ENCODE measurements at regions not wholly inside any gene's neighbourhood (a gene's known extent, or its start where the extent isn't known, plus 50 kb on each side); places are given as distances from the start of the nearest gene placed in this dataset.

- DNase-seq, result no peak
Measured at GRCh38 chr5:167961731-167962130, 329.7 kb upstream of the WWC1 start.

- no peak for DNase-seq
Measured at GRCh38 chr5:167964529-167964928, 326.9 kb upstream of the WWC1 start.

GRCh38 chr5:167965710-167966109, 325.7 kb upstream of the WWC1 start:
- DNase-seq, result no peak

GRCh38 chr5:167966979-167967378, 324.5 kb upstream of the WWC1 start:
- no peak for DNase-seq

GRCh38 chr5:167967494-167968177, 323.8 kb upstream of the WWC1 start:
- no peak for DNase-seq

GRCh38 chr5:167968837-167969236, 322.6 kb upstream of the WWC1 start:
- no peak for DNase-seq

- DNase-seq, result no peak
Measured at GRCh38 chr5:167969998-167970397, 321.4 kb upstream of the WWC1 start.

- no peak for DNase-seq
Measured at GRCh38 chr5:167971706-167972105, 319.7 kb upstream of the WWC1 start.

GRCh38 chr5:167973126-167973525, 318.3 kb upstream of the WWC1 start:
- no peak for DNase-seq

GRCh38 chr5:167984951-167985350, 306.5 kb upstream of the WWC1 start:
- DNase-seq, result no peak

- DNase-seq, result no peak
Measured at GRCh38 chr5:167985373-167985772, 306.1 kb upstream of the WWC1 start.

GRCh38 chr5:167987490-167988280, 303.8 kb upstream of the WWC1 start:
- DNase-seq, result no peak

- DNase-seq, result no peak
Measured at GRCh38 chr5:167992868-167993267, 298.6 kb upstream of the WWC1 start.

- no peak for DNase-seq
Measured at GRCh38 chr5:167993771-167994170, 297.7 kb upstream of the WWC1 start.

GRCh38 chr5:167995844-167996425, 295.5 kb upstream of the WWC1 start:
- DNase-seq, result no peak

GRCh38 chr5:167998148-167998767, 293.2 kb upstream of the WWC1 start:
- DNase-seq, result no peak

- DNase-seq, result no peak
Measured at GRCh38 chr5:167999182-167999581, 292.3 kb upstream of the WWC1 start.

GRCh38 chr5:168001318-168001717, 290.1 kb upstream of the WWC1 start:
- no peak for DNase-seq

GRCh38 chr5:168002116-168002515, 289.3 kb upstream of the WWC1 start:
- DNase-seq, result no peak

GRCh38 chr5:168005093-168005492, 286.4 kb upstream of the WWC1 start:
- no peak for DNase-seq

- DNase-seq, result no peak
Measured at GRCh38 chr5:168005936-168006335, 285.5 kb upstream of the WWC1 start.

GRCh38 chr5:168006456-168007130, 284.9 kb upstream of the WWC1 start:
- no peak for DNase-seq

GRCh38 chr5:168007286-168007685, 284.2 kb upstream of the WWC1 start:
- no peak for DNase-seq

All from T-helper 2 cell (primary cell).